Esophagus muscularis mucosa (tissue), 3 donors: ENCODE measurements at regions not wholly inside any gene's neighbourhood (a gene's known extent, or its start where the extent isn't known, plus 50 kb on each side); places are given as distances from the start of the nearest gene placed in this dataset.

ENCODE experiments used
- POLR2A ChIP-seq: fragments of 450-650 bp; IDR thresholded peaks from one replicate; pipeline ENCODE4 v1.6.1; 2017; ENCODE audit warnings: antibody characterized with exemption, moderate library complexity, mild to moderate bottlenecking, low read depth
- POLR2AphosphoS5 ChIP-seq, 2 donors: sonication (generic); formaldehyde crosslinking; IDR thresholded peaks; one replicate each; pipeline ENCODE4 v1.6.1; 2017; ENCODE audit warnings: antibody characterized with exemption in 2 of 2
- TF ChIP-seq, protein P1 (sequence below), 3 experiments: fragments of 200-600 bp in 2 of 3; fragments of 450-650 bp in 1 of 3; sonication (generic) in 2 of 3; IDR thresholded peaks; one replicate each; pipeline ENCODE4 v1.5.1; 2017 to 2019; ENCODE audit warnings: antibody characterized with exemption in 3 of 3, mild to moderate bottlenecking in 2 of 3, moderate library complexity in 1 of 3

DNA sequence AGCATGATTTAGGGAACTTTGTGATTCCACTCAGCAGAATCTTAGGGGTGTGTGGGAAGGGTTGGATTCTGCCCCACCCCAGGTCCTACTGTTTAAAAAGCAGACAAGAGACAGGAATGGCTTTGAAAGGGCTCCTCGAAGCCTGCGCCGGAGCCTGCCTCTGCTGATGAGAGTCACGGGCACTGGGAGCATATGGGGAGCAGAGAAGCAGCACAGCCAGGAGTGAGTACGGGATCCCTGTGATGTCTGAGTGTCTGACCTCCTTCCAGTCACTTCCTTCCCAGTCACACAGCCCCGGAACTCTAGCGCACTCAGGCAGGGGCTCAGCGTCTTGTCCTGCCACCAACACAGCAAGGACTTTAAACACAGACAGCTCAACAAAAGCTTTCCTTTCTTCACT is 514.9 kb upstream of the DPP6 start:
- TF ChIP-seq POLR2A (no peak), POLR2AphosphoS5 (IDR thresholded peaks at IDR 0.05) (no peak)
- TF ChIP-seq, protein P1, sequence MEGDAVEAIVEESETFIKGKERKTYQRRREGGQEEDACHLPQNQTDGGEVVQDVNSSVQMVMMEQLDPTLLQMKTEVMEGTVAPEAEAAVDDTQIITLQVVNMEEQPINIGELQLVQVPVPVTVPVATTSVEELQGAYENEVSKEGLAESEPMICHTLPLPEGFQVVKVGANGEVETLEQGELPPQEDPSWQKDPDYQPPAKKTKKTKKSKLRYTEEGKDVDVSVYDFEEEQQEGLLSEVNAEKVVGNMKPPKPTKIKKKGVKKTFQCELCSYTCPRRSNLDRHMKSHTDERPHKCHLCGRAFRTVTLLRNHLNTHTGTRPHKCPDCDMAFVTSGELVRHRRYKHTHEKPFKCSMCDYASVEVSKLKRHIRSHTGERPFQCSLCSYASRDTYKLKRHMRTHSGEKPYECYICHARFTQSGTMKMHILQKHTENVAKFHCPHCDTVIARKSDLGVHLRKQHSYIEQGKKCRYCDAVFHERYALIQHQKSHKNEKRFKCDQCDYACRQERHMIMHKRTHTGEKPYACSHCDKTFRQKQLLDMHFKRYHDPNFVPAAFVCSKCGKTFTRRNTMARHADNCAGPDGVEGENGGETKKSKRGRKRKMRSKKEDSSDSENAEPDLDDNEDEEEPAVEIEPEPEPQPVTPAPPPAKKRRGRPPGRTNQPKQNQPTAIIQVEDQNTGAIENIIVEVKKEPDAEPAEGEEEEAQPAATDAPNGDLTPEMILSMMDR (IDR thresholded peaks at IDR 0.05): no peak
